ENCODE measurements at regions not wholly inside any gene's neighbourhood (a gene's known extent, or its start where the extent isn't known, plus 50 kb on each side); places are given as distances from the start of the nearest gene placed in this dataset.

DNA sequence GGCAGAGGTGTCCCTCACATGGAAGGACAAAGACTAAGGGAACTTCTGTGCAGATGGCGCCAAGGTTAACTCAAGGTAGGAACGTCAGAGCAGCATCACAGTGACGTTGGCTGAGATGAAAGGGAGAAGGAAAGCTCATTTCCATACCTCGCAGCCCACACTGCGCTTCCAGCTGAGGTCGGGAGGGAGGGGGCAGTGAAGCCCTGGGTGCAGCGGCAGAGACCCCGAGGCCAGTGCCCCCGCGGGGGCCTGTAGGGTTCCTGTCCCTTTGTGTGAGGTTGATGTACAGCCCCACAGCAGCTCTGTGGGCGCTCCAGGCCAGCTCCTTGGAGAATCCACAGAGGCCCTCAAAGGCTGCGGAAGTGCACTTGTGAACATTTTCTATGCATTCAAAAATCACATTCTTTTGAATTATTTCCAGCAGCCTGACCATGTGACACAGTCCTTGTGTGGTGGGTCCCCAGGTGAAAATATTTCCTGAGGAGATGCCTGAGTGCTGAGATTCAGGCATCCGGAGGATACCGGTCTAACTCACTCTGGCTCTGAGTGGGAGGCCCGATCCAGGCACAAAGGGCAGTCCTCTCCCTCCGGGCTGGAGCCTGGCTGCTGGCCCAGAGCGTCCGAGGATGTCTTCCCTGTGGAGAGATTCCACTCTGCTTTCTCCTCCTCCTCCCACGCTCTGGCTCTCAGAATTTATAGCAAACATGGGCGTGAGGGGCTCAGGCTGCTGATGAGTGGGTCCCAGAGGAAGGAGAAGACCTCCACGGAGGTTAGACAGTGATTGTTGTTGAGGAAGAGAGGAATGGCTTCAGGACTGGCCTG is 150.7 kb downstream of the ICE1 start:
- H3K14ac ChIP-seq (ENCODE audit: insufficient read depth, low read length) = no peak overlapping the region
- H2BK120ac ChIP-seq (ENCODE audit: low read depth, low read length, poor library complexity, severe bottlenecking) = no peak overlapping the region
- H3K79me1 ChIP-seq (ENCODE audit: insufficient read depth, low read depth, low read length, poor library complexity, severe bottlenecking) = no peaks in the 10 kb centered on the region
- no peak overlapping the region for H2BK20ac ChIP-seq (ENCODE audit: low read depth, low read length, poor library complexity, severe bottlenecking)
- DNase-seq = no peak
- no peak overlapping the region for H3K4me3 Mint-ChIP-seq
- H4K20me1 ChIP-seq (ENCODE audit: control insufficient read depth, insufficient read depth, insufficient read length) = no peaks in the 10 kb centered on the region
- H4K5ac ChIP-seq (ENCODE audit: insufficient read length, low read depth, low read length) = no peak overlapping the region
- H3T11ph ChIP-seq (ENCODE audit: low read length) = no peak overlapping the region
- H3K79me2 ChIP-seq (ENCODE audit: insufficient read depth, low read length) = no peaks in the 10 kb centered on the region
- no peaks in the 10 kb centered on the region for H3K36me3 Mint-ChIP-seq (ENCODE audit: insufficient read depth in 1 of 3, low read depth in 3 of 3)
- H2BK12ac ChIP-seq (ENCODE audit: insufficient read length, low read depth, low read length) = no peak overlapping the region
- H3K18ac ChIP-seq (ENCODE audit: insufficient read length, low read depth, low read length) = no peak overlapping the region
- H3K9me3 ChIP-seq (ENCODE audit: control insufficient read depth, low read depth, low read length) = no peaks in the 10 kb centered on the region
- H2AK5ac ChIP-seq (ENCODE audit: insufficient read length, low read length) = no peak overlapping the region
- H3K4me1 ChIP-seq (ENCODE audit: insufficient read depth, low read length) = no peaks in the 10 kb centered on the region
- H3K23me2 ChIP-seq (ENCODE audit: insufficient read length, low read depth, low read length, poor library complexity, severe bottlenecking) = no peaks in the 10 kb centered on the region
- no peak overlapping the region for H4K8ac ChIP-seq (replicated peaks; ENCODE audit: insufficient read length, low read depth, low read length)
- TF ChIP-seq, protein P1, sequence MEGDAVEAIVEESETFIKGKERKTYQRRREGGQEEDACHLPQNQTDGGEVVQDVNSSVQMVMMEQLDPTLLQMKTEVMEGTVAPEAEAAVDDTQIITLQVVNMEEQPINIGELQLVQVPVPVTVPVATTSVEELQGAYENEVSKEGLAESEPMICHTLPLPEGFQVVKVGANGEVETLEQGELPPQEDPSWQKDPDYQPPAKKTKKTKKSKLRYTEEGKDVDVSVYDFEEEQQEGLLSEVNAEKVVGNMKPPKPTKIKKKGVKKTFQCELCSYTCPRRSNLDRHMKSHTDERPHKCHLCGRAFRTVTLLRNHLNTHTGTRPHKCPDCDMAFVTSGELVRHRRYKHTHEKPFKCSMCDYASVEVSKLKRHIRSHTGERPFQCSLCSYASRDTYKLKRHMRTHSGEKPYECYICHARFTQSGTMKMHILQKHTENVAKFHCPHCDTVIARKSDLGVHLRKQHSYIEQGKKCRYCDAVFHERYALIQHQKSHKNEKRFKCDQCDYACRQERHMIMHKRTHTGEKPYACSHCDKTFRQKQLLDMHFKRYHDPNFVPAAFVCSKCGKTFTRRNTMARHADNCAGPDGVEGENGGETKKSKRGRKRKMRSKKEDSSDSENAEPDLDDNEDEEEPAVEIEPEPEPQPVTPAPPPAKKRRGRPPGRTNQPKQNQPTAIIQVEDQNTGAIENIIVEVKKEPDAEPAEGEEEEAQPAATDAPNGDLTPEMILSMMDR (conservative IDR thresholded peaks at IDR 0.05) = no peak
- H3K56ac ChIP-seq (ENCODE audit: insufficient read length, low read depth, low read length) = no peak overlapping the region
- no peak overlapping the region for H3K27ac ChIP-seq (ENCODE audit: insufficient read length, low read depth, low read length)
- no peaks in the 10 kb centered on the region for H3K27me3 ChIP-seq (ENCODE audit: insufficient read depth, low read length)
- H3K4me2 ChIP-seq (ENCODE audit: insufficient read depth, insufficient read length, low read length) = no peak overlapping the region
- WGBS (ENCODE audit: extremely low coverage, insufficient read length, low lambda C conversion rate) = no CpG with 5 or more reads among the region's 21 CpGs
- H3K27me3 Mint-ChIP-seq (ENCODE audit: low read depth) = peaks cover 3% of the 10 kb centered on the region
- no peak overlapping the region for H3K23ac ChIP-seq (ENCODE audit: insufficient read length, low read depth, low read length)
- no peak overlapping the region for H2AFZ ChIP-seq (ENCODE audit: low read length)
- H3K9me3 Mint-ChIP-seq = no peaks in the 10 kb centered on the region; a peak in 1 of 5 replicates
- H2BK5ac ChIP-seq (ENCODE audit: insufficient read length, low read length) = no peak overlapping the region
- H3K4ac ChIP-seq (ENCODE audit: low read depth, low read length) = no peak overlapping the region
- H3K27ac Mint-ChIP-seq = peak overlapping the region in 1 of 3 experiments; percentile 60; a peak in 3 of 7 replicates
- no peak overlapping the region for H2BK15ac ChIP-seq (ENCODE audit: low read depth, low read length)
- peaks cover 18 to 23% of the 10 kb centered on the region in 2 experiments for H3K4me1 Mint-ChIP-seq
- H4K91ac ChIP-seq (ENCODE audit: insufficient read length, low read depth, low read length) = no peak overlapping the region
- H3K9ac ChIP-seq (ENCODE audit: extremely low read depth, insufficient read length, low read length) = no peak overlapping the region
